ENCODE measurements at regions not wholly inside any gene's neighbourhood (a gene's known extent, or its start where the extent isn't known, plus 50 kb on each side); places are given as distances from the start of the nearest gene placed in this dataset.

- TF ChIP-seq CTCF (IDR thresholded peaks at IDR 0.05) (peak in 8 of 12 donors; percentile 13 to 37 (median 28)), POLR2A (IDR thresholded peaks at IDR 0.05) (no peak)
These were observed 92.9 kb upstream of the SGCG start for GRCh38 chr13:23087880-23088279.
